GM18870 (cell line): ENCODE measurements at regions not wholly inside any gene's neighbourhood (a gene's known extent, or its start where the extent isn't known, plus 50 kb on each side); places are given as distances from the start of the nearest gene placed in this dataset.
"Not testable (repeated sequence)": the region's sequence is repeated elsewhere in the genome, so short reads cannot be mapped to it uniquely, and the experiment has no call there.

Experiments used
- ATAC-seq: cut with Tn5 transposase; IDR thresholded peaks from one replicate; pipeline ENCODE4 v1.9.1; 2021; ENCODE audit warnings: moderate library complexity; ENCODE audit not compliant: unreplicated experiment

GRCh38 chr2:3116371-3116770 lies 261.2 kb downstream of the EIPR1 start:
- no peak for ATAC-seq

GRCh38 chr2:3115301-3116042 lies 262.1 kb downstream of the EIPR1 start:
- no peak for ATAC-seq

- ATAC-seq: no peak
Measured at GRCh38 chr2:3114406-3115185, 263.0 kb downstream of the EIPR1 start.

- ATAC-seq: no peak
Measured at GRCh38 chr2:3113769-3114168, 263.8 kb downstream of the EIPR1 start.

- ATAC-seq: no peak
Measured at GRCh38 chr2:3113122-3113521, 264.5 kb downstream of the EIPR1 start.

GRCh38 chr2:3112553-3112952 lies 265.1 kb downstream of the EIPR1 start:
- no peak for ATAC-seq

- no peak for ATAC-seq
Measured at GRCh38 chr2:3112131-3112530, 265.5 kb downstream of the EIPR1 start.

- no peak for ATAC-seq
Measured at GRCh38 chr2:3110994-3111666, 266.5 kb downstream of the EIPR1 start.

- no peak for ATAC-seq
Measured at GRCh38 chr2:3110555-3110954, 267.1 kb downstream of the EIPR1 start.

GRCh38 chr2:3108710-3109702 lies 268.6 kb downstream of the EIPR1 start:
- ATAC-seq: no peak

GRCh38 chr2:3108105-3108504 lies 269.5 kb downstream of the EIPR1 start:
- no peak for ATAC-seq

- no peak for ATAC-seq
Measured at GRCh38 chr2:3107567-3107966, 270.1 kb downstream of the EIPR1 start.

GRCh38 chr2:3105814-3106569 lies 271.6 kb downstream of the EIPR1 start:
- ATAC-seq: no peak

- not testable (repeated sequence) for ATAC-seq
Measured at GRCh38 chr2:3104958-3105813, 272.4 kb downstream of the EIPR1 start.

- ATAC-seq: no peak
Measured at GRCh38 chr2:3104261-3104660, 273.4 kb downstream of the EIPR1 start.

GRCh38 chr2:3102922-3103569 lies 274.6 kb downstream of the EIPR1 start:
- ATAC-seq: no peak

- ATAC-seq: no peak
Measured at GRCh38 chr2:3102081-3102921, 275.3 kb downstream of the EIPR1 start.
